Prostate gland (tissue), 2 donors: ENCODE measurements at regions not wholly inside any gene's neighbourhood (a gene's known extent, or its start where the extent isn't known, plus 50 kb on each side); places are given as distances from the start of the nearest gene placed in this dataset.

Experiments used
- DNase-seq: peaks from one replicate; pipeline ENCODE4 v3.0.0-alpha.2; 2019; ENCODE audit warnings: low spot score
- H3K27ac ChIP-seq, 2 donors: fragments of 200-600 bp; sonication (generic); 2 replicates each; pipeline ENCODE4 v1.5.1; 2017 to 2019
- H3K27me3 ChIP-seq: fragments of 200-600 bp; sonication (generic); replicated peaks from 2 replicates; pipeline ENCODE4 v1.5.1; 2019; ENCODE audit not compliant: insufficient read depth
- H3K36me3 ChIP-seq, 2 donors: fragments of 200-600 bp; sonication (generic); 1 replicate in 1 of 2; 2 replicates in 1 of 2; pipeline versions ENCODE4 v1.5.1 to v1.8.1; 2017 to 2019
- H3K4me1 ChIP-seq: fragments of 200-600 bp; sonication (generic); replicated peaks from 2 replicates; pipeline ENCODE4 v1.5.1; 2019
- H3K4me3 ChIP-seq, 2 donors: fragments of 200-600 bp; sonication (generic); 2 replicates each; pipeline ENCODE4 v1.5.1; 2017 to 2019
- H3K9me3 ChIP-seq: fragments of 200-600 bp; sonication (generic); 2 replicates; pipeline ENCODE4 v1.5.1; 2017
- CTCF ChIP-seq, 4 experiments: fragments of 200-600 bp in 2 of 4; fragments of 450-650 bp in 2 of 4; sonication (generic) in 2 of 4; IDR thresholded peaks; 1 replicate in 3 of 4; 2 replicates in 1 of 4; pipeline ENCODE4 v1.5.1; 2016 to 2019; ENCODE audit warnings: antibody characterized with exemption in 4 of 4, mild to moderate bottlenecking in 2 of 4, moderate library complexity in 2 of 4
- POLR2A ChIP-seq: fragments of 450-650 bp; IDR thresholded peaks from one replicate; pipeline ENCODE4 v1.6.1; 2016; ENCODE audit warnings: antibody characterized with exemption, mild to moderate bottlenecking
- POLR2AphosphoS5 ChIP-seq: sonication (generic); formaldehyde crosslinking; IDR thresholded peaks from one replicate; pipeline ENCODE4 v1.6.1; 2017; ENCODE audit warnings: antibody characterized with exemption
- WGBS: methylation state at CpG from one replicate; pipeline ENCODE4 v1.1.5; 2018; 5-methylcytosine and 5-hydroxymethylcytosine counted together
- intact Hi-C: fragments of 100-400 bp; cut with DNase I; formaldehyde crosslinking; loops from one replicate; pipeline ENCODE4 v1.14.2; 2022

GRCh38 chr4:159428293-159428692 lies 325.4 kb downstream of the RAPGEF2 start:
- no peaks in the 10 kb centered on the region for H3K9me3 ChIP-seq
- no peaks in the 10 kb centered on the region for H3K4me1 ChIP-seq
- H3K36me3 ChIP-seq: no peaks in the 10 kb centered on the region
- H3K4me3 ChIP-seq: no peak overlapping the region
- H3K27ac ChIP-seq: no peak overlapping the region
- no peak for TF ChIP-seq POLR2A
- no peak for TF ChIP-seq CTCF (IDR thresholded peaks at IDR 0.05)
- no peak for TF ChIP-seq POLR2AphosphoS5
- WGBS: 93% methylated on average over 5 of the region's 5 CpGs
- intact Hi-C loops: no loop called here
- no peak for DNase-seq
- H3K27me3 ChIP-seq: no peaks in the 10 kb centered on the region

GRCh38 chr4:159428975-159429692 lies 326.3 kb downstream of the RAPGEF2 start:
- intact Hi-C loops: no loop called here
- no peaks in the 10 kb centered on the region for H3K9me3 ChIP-seq
- WGBS: 21% methylated on average over 6 of the region's 6 CpGs
- no peaks in the 10 kb centered on the region for H3K27me3 ChIP-seq
- no peak overlapping the region for H3K27ac ChIP-seq
- no peak for DNase-seq
- no peak for TF ChIP-seq POLR2AphosphoS5
- TF ChIP-seq POLR2A: no peak
- no peak for TF ChIP-seq CTCF (IDR thresholded peaks at IDR 0.05)
- H3K4me3 ChIP-seq: no peak overlapping the region
- no peaks in the 10 kb centered on the region for H3K36me3 ChIP-seq
- no peaks in the 10 kb centered on the region for H3K4me1 ChIP-seq

GRCh38 chr4:159429693-159430035 lies 326.8 kb downstream of the RAPGEF2 start:
- Histone ChIP-seq H3K9me3 (no peaks in the 10 kb centered on the region), H3K27ac (no peak overlapping the region), H3K4me3 (no peak overlapping the region), H3K4me1 (no peaks in the 10 kb centered on the region), H3K36me3 (no peaks in the 10 kb centered on the region), H3K27me3 (no peaks in the 10 kb centered on the region)
- WGBS: 41% methylated on average over 3 of the region's 3 CpGs
- no peak for TF ChIP-seq POLR2A
- TF ChIP-seq CTCF (IDR thresholded peaks at IDR 0.05): no peak
- TF ChIP-seq POLR2AphosphoS5: no peak
- no peak for DNase-seq
- intact Hi-C loops: no loop called here

- Histone ChIP-seq H3K27me3 (no peaks in the 10 kb centered on the region), H3K4me1 (no peaks in the 10 kb centered on the region), H3K27ac (no peak overlapping the region), H3K36me3 (no peaks in the 10 kb centered on the region), H3K4me3 (no peak overlapping the region), H3K9me3 (no peaks in the 10 kb centered on the region)
- no peak for TF ChIP-seq POLR2AphosphoS5
- 94% methylated on average over 5 of the region's 5 CpGs for WGBS
- no peak for DNase-seq
- intact Hi-C loops: no loop called here
Measured at GRCh38 chr4:159430896-159431295, 328.0 kb downstream of the RAPGEF2 start.

GRCh38 chr4:159432436-159432835 lies 329.6 kb downstream of the RAPGEF2 start:
- no peaks in the 10 kb centered on the region for H3K4me1 ChIP-seq
- no peak for DNase-seq
- no peak overlapping the region for H3K27ac ChIP-seq
- H3K36me3 ChIP-seq: no peaks in the 10 kb centered on the region
- H3K9me3 ChIP-seq: no peaks in the 10 kb centered on the region
- TF ChIP-seq CTCF (IDR thresholded peaks at IDR 0.05) (no peak), POLR2AphosphoS5 (no peak), POLR2A (no peak)
- no peaks in the 10 kb centered on the region for H3K27me3 ChIP-seq
- intact Hi-C loops: no loop called here
- no peak overlapping the region for H3K4me3 ChIP-seq
- 64% methylated on average over 3 of the region's 3 CpGs for WGBS
